Stimulated activated CD4-positive, alpha-beta T cell treated with anti-CD3 and anti-CD28 coated beads, Interleukin-12 subunit alpha, Interleukin-12 subunit beta, amount 100 ng/mL, for 4 hours (primary cell): ENCODE measurements at regions not wholly inside any gene's neighbourhood (a gene's known extent, or its start where the extent isn't known, plus 50 kb on each side); places are given as distances from the start of the nearest gene placed in this dataset.

Experiments used
- DNase-seq: peaks from one replicate; pipeline ENCODE4 v3.0.0-alpha.2; 2020

GRCh38 chr4:63020661-63021060 lies 1388.6 kb downstream of the TECRL start:
- DNase-seq = no peak

DNA sequence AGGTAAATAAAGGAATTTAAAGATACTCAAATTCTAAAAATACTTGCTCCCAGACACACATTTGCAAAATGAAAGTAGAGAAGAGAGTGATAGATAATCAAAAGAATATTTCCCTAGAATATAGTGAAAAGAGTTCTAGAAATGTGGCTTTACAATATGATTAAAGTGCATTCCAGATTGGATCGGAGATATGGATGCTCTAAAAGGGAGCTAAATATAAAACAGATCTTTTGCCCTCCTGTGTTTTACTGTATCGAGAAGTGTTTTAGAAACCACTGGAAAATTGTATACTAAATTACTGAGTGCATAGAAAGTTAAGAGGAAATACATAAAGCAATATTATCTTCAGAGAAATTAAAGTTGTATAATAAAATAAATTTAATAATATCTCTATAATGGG lies 1392.0 kb downstream of the TECRL start:
- DNase-seq = no peak

DNA sequence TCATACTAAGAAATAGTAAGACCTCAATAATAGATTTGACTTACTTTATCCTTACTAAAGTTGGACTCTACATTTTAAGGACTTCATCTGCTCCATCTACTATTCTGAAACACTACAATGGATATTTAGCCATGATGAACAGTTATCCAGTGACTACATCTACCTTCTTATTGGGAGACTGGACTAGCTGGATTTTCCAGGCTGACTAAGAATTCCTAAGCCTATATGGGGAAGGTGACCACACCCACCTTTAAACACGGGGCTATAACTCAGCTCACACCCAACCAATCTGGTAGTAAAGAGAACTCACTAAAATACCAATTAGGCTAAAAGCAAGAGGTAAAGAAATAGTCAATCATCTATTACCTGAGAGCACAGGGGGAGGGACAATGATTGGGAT lies 1438.4 kb downstream of the TECRL start:
- DNase-seq = no peak

DNA sequence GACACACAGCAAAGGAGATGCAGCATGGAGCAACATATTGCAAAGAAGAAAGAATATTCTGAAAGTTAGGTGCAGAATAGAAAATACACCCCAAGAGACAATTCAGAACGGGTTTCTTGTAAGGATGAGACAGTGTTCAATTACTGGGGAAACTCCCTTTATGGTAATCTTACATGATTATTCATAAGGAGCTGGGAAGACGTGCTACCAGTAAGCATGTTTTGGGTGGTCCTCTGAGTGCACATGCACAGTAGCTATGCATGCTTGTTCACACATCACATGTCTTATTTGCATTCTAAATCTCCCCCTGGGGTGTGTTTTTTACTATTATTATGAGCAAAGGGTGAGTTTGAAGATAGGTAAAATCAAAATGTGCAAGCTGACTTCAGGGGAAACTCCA lies 1448.8 kb downstream of the TECRL start:
- DNase-seq = no peak

- DNase-seq = no peak
These were observed 1455.5 kb downstream of the TECRL start for GRCh38 chr4:62953752-62954151.

DNA sequence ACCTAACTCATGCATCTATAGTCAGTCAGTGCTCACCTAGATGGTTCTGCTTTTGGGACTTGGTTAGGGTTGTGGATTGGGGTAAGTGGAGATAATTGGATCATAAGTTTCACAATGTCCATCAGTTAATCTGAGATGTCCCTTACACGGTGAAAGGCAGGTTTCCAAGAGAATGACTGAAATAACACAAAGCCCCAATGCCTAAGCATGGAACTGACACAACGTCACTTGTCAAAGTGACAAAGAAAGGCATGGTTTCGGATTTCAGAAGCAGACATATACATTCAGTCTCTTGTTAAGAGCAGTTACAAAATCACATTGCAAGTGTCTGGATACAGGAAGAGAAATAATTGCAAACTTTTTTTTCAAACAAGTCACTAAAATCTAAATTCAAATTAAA lies 1456.9 kb downstream of the TECRL start:
- DNase-seq = no peak

DNA sequence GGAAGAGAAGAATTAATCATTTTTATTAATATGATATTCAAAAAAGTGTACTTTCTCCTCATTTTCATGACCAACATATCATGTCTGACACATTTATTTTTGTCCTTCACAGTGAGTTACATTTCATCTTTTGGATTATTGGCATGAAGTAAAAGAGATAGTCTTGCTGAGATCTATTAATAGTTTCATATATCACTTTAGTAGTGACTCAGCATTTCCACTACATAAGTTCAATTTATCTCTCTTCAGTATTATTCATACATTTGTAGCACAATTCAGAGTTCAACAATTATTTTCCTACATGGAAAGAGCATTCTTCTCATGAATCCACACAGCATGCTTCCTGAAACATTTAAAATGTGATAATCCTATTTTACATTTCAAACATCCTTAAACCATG lies 1461.1 kb downstream of the TECRL start:
- DNase-seq = no peak

DNA sequence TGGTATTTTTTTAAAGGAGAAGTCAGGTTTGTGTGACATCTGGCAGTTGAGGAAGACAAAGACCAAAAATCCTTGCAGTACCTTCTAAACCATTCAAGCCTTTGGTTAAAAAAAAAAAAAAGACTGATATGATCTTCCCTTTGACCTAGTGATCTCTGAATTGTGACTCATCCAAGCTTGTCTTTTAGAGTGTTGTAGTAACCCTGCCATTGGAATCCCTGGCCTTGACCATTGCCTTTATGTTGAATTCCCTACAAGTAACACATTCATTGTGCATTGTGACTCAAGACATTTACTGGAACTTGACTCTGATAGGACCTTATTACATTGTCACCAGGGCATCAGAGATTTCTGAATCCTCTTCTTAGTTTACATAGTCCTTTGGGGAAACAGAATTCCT lies 1469.0 kb downstream of the TECRL start:
- no peak for DNase-seq

GRCh38 chr4:62930884-62931283 lies 1478.4 kb downstream of the TECRL start:
- DNase-seq = no peak

DNA sequence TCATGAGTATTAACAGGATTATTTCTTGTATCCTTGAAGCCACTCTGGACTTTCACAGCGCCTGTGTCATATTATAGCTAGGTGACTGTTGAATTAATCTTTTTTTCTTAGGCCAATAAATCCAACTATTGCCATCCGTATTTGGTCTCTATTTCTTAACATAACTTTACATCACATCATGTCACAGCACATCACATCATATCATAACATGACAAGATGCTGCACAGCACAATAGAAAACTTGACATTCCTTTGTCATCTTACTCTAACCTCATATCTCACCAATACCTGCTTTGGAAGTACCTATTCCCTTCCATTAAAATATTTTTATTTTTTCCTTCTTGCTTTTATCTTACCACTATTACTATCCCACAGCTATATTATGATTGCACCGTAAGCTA lies 1480.8 kb downstream of the TECRL start:
- DNase-seq = no peak

DNA sequence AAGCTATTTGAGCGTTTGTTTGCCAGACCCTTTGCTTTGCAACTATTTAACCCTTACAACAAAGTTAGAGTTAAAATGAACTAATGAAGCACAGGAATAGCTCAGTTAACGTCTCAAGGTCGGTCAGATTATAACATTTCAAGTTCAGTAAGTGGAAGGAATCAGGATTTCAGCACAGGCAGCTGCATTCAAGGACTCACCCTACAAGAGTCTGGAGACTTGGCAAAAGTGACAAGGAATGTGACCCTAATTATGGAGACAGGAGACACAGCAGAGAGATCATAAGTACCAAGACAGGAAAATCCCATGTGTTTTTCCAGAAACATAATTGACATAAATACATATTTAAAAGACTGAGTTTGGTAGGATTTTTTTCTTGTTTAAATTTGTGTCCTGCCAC lies 1481.7 kb downstream of the TECRL start:
- DNase-seq = no peak

DNA sequence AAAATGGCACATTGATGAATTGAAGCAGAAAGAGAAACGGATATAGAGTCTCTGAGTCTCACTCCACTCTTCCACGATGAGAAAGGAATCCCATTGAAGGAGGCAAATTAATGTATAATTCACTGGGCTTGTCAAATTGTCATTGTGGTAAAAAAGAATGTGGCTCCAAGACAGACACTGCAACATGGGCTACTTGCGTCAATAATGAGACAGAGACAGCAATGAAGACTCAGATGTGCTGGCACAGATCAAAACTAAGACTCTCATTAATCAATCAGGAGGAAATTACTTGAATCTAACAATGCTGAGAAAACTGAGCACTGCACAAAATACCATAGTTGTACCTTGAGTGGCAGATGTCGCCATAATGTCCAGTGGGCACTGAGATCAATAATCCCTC lies 1485.5 kb downstream of the TECRL start:
- no peak for DNase-seq

GRCh38 chr4:62917649-62918048 lies 1491.6 kb downstream of the TECRL start:
- DNase-seq = no peak

GRCh38 chr4:62914758-62915157 lies 1494.5 kb downstream of the TECRL start:
- DNase-seq = no peak

DNA sequence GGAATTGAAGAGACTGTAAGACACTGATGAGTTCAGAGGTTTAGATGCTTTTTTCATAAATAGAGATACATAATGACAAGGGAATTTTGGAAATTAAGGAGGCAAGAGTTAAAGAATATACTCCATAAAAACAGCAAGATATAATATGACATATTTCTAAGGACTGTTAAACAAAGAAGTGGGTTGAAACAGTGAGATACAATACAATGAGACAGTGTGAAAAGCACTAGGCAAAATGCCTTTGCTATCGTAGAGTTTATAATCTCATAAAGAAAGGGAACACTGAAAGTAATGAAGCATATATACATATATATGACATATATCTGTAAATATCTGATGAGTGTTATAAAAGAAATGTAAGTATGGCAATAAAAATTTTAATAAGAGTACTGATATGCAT lies 1496.2 kb downstream of the TECRL start:
- DNase-seq = no peak

- no peak for DNase-seq
These were observed 1496.7 kb downstream of the TECRL start for GRCh38 chr4:62912531-62912930.

DNA sequence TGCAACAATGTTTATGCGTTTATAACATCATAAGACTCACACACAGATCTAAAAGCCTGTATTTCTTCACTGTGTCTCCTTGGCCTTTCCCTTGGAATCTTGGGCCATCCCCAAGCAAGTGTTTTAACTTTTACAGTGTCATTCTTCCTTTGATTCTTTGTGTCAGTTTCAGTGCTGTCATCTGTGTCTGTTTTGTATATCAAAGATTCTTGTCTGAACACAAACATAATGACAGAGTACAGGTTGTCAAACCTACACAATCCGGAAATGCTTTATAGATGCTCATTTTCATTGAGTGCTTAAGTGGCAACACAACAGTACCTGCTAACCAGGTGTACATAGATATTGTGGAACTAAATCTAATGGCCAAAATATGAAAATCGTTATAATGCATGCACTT lies 1500.0 kb downstream of the TECRL start:
- no peak for DNase-seq

GRCh38 chr4:62901101-62901500 lies 1508.1 kb downstream of the TECRL start:
- DNase-seq = no peak

GRCh38 chr4:62899646-62900364 lies 1509.4 kb downstream of the TECRL start:
- no peak for DNase-seq

- DNase-seq = no peak
These were observed 1511.1 kb downstream of the TECRL start for GRCh38 chr4:62898115-62898514.

- DNase-seq = no peak
These were observed 1512.5 kb downstream of the TECRL start for GRCh38 chr4:62896721-62897120.

DNA sequence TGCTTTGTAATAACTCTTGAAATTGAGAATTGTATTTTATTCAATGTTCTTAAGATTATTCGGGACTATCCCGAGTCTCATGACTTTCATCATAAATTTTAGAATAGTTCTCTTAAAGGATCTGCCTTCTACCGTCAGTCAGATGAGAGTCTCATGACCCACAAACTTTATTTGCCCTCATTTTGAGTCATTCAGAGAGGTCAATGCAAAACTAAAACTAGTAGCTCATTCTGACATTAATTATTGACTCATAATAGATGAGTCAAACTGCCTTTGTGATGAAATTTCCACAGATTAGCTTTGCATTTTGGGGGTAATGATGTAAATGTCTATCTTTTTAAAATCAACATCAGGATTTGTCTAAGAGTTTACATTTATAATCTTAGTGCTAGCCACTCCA lies 1527.3 kb downstream of the TECRL start:
- no peak for DNase-seq

GRCh38 chr4:62881210-62881609 lies 1528.0 kb downstream of the TECRL start:
- DNase-seq = no peak

DNA sequence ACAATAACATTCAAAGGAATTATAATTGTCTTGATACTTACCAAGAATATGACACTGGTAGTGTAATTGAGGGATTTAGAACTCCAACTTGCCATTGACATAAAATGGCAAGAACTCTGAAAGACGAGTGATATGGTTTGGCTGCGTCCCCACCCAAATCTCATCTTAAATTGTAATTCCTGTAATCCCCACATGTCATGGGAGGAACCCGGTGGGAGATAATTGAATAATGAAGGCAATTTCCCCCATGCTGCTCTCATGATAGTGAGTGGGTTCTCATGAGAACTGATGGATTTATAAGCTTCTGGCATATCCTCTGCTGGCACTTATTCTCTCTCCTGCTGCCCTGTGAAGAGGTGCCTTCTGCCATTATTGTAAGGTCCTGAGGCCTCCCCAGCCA lies 1536.4 kb downstream of the TECRL start:
- DNase-seq = no peak

GRCh38 chr4:62871078-62871477 lies 1538.2 kb downstream of the TECRL start:
- DNase-seq = no peak

GRCh38 chr4:62870451-62870850 lies 1538.8 kb downstream of the TECRL start:
- DNase-seq = no peak
